ENCODE measurements at regions not wholly inside any gene's neighbourhood (a gene's known extent, or its start where the extent isn't known, plus 50 kb on each side); places are given as distances from the start of the nearest gene placed in this dataset.

- Histone ChIP-seq H2AK5ac (ENCODE audit: low read depth, low read length) (no peak overlapping the region), H3K23me2 (ENCODE audit: low read depth, low read length) (no peaks in the 10 kb centered on the region), H2BK120ac (replicated peaks; ENCODE audit: low read depth, low read length) (no peak overlapping the region), H4K20me1 (replicated peaks in 1 of 2; ENCODE audit: control insufficient read depth in 1 of 2, insufficient read depth in 2 of 2, low read length in 2 of 2) (no peaks in the 10 kb centered on the region), H3K4me1 (replicated peaks in 1 of 4; ENCODE audit: control insufficient read depth in 3 of 4, insufficient read depth in 4 of 4, low read length in 3 of 4) (no peaks in the 10 kb centered on the region), H3K14ac (ENCODE audit: insufficient read length) (no peak overlapping the region), H3K27ac (ENCODE audit: low read depth, low read length) (no peak overlapping the region), H3K9ac (replicated peaks in 1 of 4; ENCODE audit: extremely low read depth in 1 of 4, low read depth in 3 of 4, low read length in 3 of 4) (no peak overlapping the region), H3K4ac (replicated peaks; ENCODE audit: insufficient read length, low read depth, low read length) (no peak overlapping the region), H4K8ac (ENCODE audit: extremely low read depth, insufficient read depth, low read length) (no peak overlapping the region), H2AFZ (ENCODE audit: low read length) (no peak overlapping the region), H4K5ac (ENCODE audit: insufficient read length, low read depth, low read length) (no peak overlapping the region), H3K56ac (replicated peaks; ENCODE audit: insufficient read length, low read depth, low read length) (no peak overlapping the region), H2BK5ac (ENCODE audit: low read depth, low read length) (no peak overlapping the region), H3K23ac (ENCODE audit: insufficient read length) (no peak overlapping the region), H4K91ac (replicated peaks; ENCODE audit: insufficient read length, low read length) (no peak overlapping the region), H3K4me3 (ENCODE audit: extremely low read depth in 1 of 4, insufficient read depth in 2 of 4, low read depth in 3 of 4, low read length in 4 of 4) (no peak overlapping the region), H2BK20ac (ENCODE audit: low read length) (no peak overlapping the region), H3K79me1 (ENCODE audit: low read depth, low read length) (no peaks in the 10 kb centered on the region), H3K9me3 (ENCODE audit: insufficient read depth in 2 of 2, low read depth in 1 of 2, low read length in 1 of 2) (peaks cover 5 to 24% of the 10 kb centered on the region in 2 experiments), H3K18ac (ENCODE audit: extremely low read depth, low read length) (no peak overlapping the region), H3K79me2 (ENCODE audit: control insufficient read depth in 1 of 2, insufficient read depth in 2 of 2, low read length in 2 of 2) (no peaks in the 10 kb centered on the region), H3K4me2 (ENCODE audit: insufficient read depth in 1 of 2, low read depth in 2 of 2, low read length in 2 of 2) (no peak overlapping the region), H2BK15ac (ENCODE audit: low read length) (no peak overlapping the region), H3K36me3 (ENCODE audit: control insufficient read depth in 2 of 4, insufficient read depth in 4 of 4, low read length in 3 of 4) (no peaks in the 10 kb centered on the region), H3K27me3 (replicated peaks in 1 of 4; ENCODE audit: control insufficient read depth in 3 of 4, extremely low read depth in 1 of 4, insufficient read depth in 3 of 4, low read length in 3 of 4) (no peaks in the 10 kb centered on the region), H2BK12ac (ENCODE audit: low read depth, low read length) (no peak overlapping the region)
- no peak for TF ChIP-seq CBX8 (IDR thresholded peaks at IDR 0.05; ENCODE audit: borderline replicate concordance, low read depth, low read length)
- no peak for TF ChIP-seq ATF3 (IDR thresholded peaks at IDR 0.05; ENCODE audit: insufficient read depth, low read depth, low read length)
- no peak for TF ChIP-seq GABPA (IDR thresholded peaks at IDR 0.05; ENCODE audit: borderline replicate concordance, insufficient read depth, low read length)
- no peak for TF ChIP-seq NANOG (IDR thresholded peaks at IDR 0.05; ENCODE audit: insufficient read depth, low read depth, low read length, poor library complexity, severe bottlenecking)
- no peak for TF ChIP-seq SP1 (IDR thresholded peaks at IDR 0.05; ENCODE audit: low read depth, low read length)
- no peak for TF ChIP-seq SIRT6 (IDR thresholded peaks at IDR 0.05; ENCODE audit: low read length)
- TF ChIP-seq NRF1 (IDR thresholded peaks at IDR 0.05; ENCODE audit: low read depth, low read length): no peak
- no peak for TF ChIP-seq KDM1A (IDR thresholded peaks at IDR 0.05; ENCODE audit: borderline replicate concordance, low read length)
- no peak for TF ChIP-seq POLR2AphosphoS5 (IDR thresholded peaks at IDR 0.05; ENCODE audit: low read depth, low read length)
- TF ChIP-seq CHD1 (IDR thresholded peaks at IDR 0.05; ENCODE audit: low read depth, low read length): no peak
- TF ChIP-seq POU5F1 (IDR thresholded peaks at IDR 0.05; ENCODE audit: low read depth, low read length): no peak
- no peak for TF ChIP-seq POLR2A (IDR thresholded peaks at IDR 0.05; ENCODE audit: control extremely low read depth in 1 of 2, low read depth in 2 of 2, low read length in 2 of 2)
- POLR2A ChIA-PET (ENCODE audit: partially characterized antibody): no interaction called here
- CTCF ChIA-PET (ENCODE audit: partially characterized antibody): no interaction called here
- 71% methylated on average over 1 of the region's 1 CpG; no CpG with 5 or more reads in 1 of the 2 experiments for WGBS, 2 experiments (ENCODE audit: extremely low coverage in 1 of 2, insufficient coverage in 1 of 2, insufficient read length in 1 of 2, insufficient replicate concordance in 2 of 2, low coverage in 1 of 2, low lambda C conversion rate in 2 of 2, missing lambda C conversion rate in 1 of 2)
- no peak for FAIRE-seq
- no peak for DNase-seq (ENCODE audit: low read depth in 1 of 2, low spot score in 2 of 2)
Observed at GRCh38 chrX:65948103-65948502, 91.8 kb downstream of the VSIG4 start.

All from H1 (cell line).